UCSD-AML1 (cell line): ENCODE measurements at regions not wholly inside any gene's neighbourhood (a gene's known extent, or its start where the extent isn't known, plus 50 kb on each side); places are given as distances from the start of the nearest gene placed in this dataset.

Experiments used
- DNase-seq: peaks from one replicate; lab custom pipeline; 2025; ENCODE audit not compliant: unreplicated experiment; lab: John Stamatoyannopoulos, UW

- DNase-seq, result no peak
Measured at GRCh38 chr11:28520291-28520690, 412.1 kb downstream of the METTL15 start.

- no peak for DNase-seq
Measured at GRCh38 chr11:28518825-28519224, 410.6 kb downstream of the METTL15 start.

GRCh38 chr11:28517621-28518020 is 409.4 kb downstream of the METTL15 start:
- DNase-seq, result no peak

GRCh38 chr11:28514391-28514790 is 406.2 kb downstream of the METTL15 start:
- DNase-seq, result no peak

GRCh38 chr11:28512143-28512756 is 404.1 kb downstream of the METTL15 start:
- DNase-seq, result no peak

- DNase-seq, result no peak
Measured at GRCh38 chr11:28505232-28505631, 397.0 kb downstream of the METTL15 start.

GRCh38 chr11:28504555-28505110 is 396.4 kb downstream of the METTL15 start:
- DNase-seq, result no peak

GRCh38 chr11:28495333-28495732 is 387.1 kb downstream of the METTL15 start:
- DNase-seq, result no peak

GRCh38 chr11:28491431-28491830 is 383.2 kb downstream of the METTL15 start:
- DNase-seq, result no peak

GRCh38 chr11:28490773-28491382 is 382.7 kb downstream of the METTL15 start:
- no peak for DNase-seq

- no peak for DNase-seq
Measured at GRCh38 chr11:28488336-28488735, 380.1 kb downstream of the METTL15 start.

GRCh38 chr11:28483072-28483867 is 375.1 kb downstream of the METTL15 start:
- DNase-seq, result no peak

GRCh38 chr11:28482666-28483065 is 374.5 kb downstream of the METTL15 start:
- no peak for DNase-seq

- no peak for DNase-seq
Measured at GRCh38 chr11:28481616-28482480, 373.7 kb downstream of the METTL15 start.

- no peak for DNase-seq
Measured at GRCh38 chr11:28480406-28480805, 372.2 kb downstream of the METTL15 start.

GRCh38 chr11:28476864-28477263 is 368.7 kb downstream of the METTL15 start:
- DNase-seq, result no peak

GRCh38 chr11:28476049-28476448 is 367.9 kb downstream of the METTL15 start:
- DNase-seq, result no peak

GRCh38 chr11:28472904-28473303 is 364.7 kb downstream of the METTL15 start:
- no peak for DNase-seq

GRCh38 chr11:28471537-28471936 is 363.3 kb downstream of the METTL15 start:
- DNase-seq, result no peak

GRCh38 chr11:28470180-28470579 is 362.0 kb downstream of the METTL15 start:
- no peak for DNase-seq

GRCh38 chr11:28466506-28466905 is 358.3 kb downstream of the METTL15 start:
- DNase-seq, result no peak
